Panc1 (cell line): ENCODE measurements at regions not wholly inside any gene's neighbourhood (a gene's known extent, or its start where the extent isn't known, plus 50 kb on each side); places are given as distances from the start of the nearest gene placed in this dataset.

Experiments
- ATAC-seq: fragments of 200-7000 bp; cut with Tn5 transposase; 2 replicates; pipeline ENCODE4 v1.9.1; 2020; ENCODE audit warnings: mild to moderate bottlenecking, moderate library complexity
- BruUV-seq: library from RNA; stranded (reverse); fragments of 400-500 nt; replicated peaks from 2 replicates; lab custom pipeline; 2021; lab: Mats Ljungman, UMichigan
- CTCF ChIA-PET: fragments of 300-600 bp; sonication (Branson Sonifier 250); formaldehyde crosslinking; loops from one replicate; lab custom pipeline; 2022; ENCODE audit warnings: antibody characterized with exemption; lab: Charles Lee
- POLR2A ChIA-PET: fragments of 300-600 bp; sonication (Branson Sonifier 250); formaldehyde crosslinking; loops from one replicate; lab custom pipeline; 2022; ENCODE audit warnings: antibody characterized with exemption; lab: Charles Lee
- DNase-seq: peaks from one replicate; pipeline ENCODE4 v3.0.0-alpha.2; 2010; ENCODE audit warnings: low read depth, low spot score
- H3K27ac ChIP-seq: 2 replicates; pipeline ENCODE4 v1.5.1; 2011; ENCODE audit warnings: mild to moderate bottlenecking, low read length, inconsistent platforms
- H3K27me3 ChIP-seq: fragments of 200-500 bp; sonication (Bioruptor generic); 2 replicates; pipeline ENCODE4 v1.6.0; 2014; ENCODE audit warnings: low read length, inconsistent platforms; ENCODE audit not compliant: control insufficient read depth, insufficient read depth
- H3K36me3 ChIP-seq: fragments of 200-500 bp; sonication (Bioruptor generic); 2 replicates; pipeline ENCODE4 v1.5.1; 2014; ENCODE audit warnings: inconsistent platforms, mild to moderate bottlenecking, low read length, moderate library complexity; ENCODE audit not compliant: control insufficient read depth, insufficient read depth
- H3K4me1 ChIP-seq: 2 replicates; pipeline ENCODE4 v1.5.1; 2011; ENCODE audit warnings: inconsistent platforms, mild to moderate bottlenecking, low read length, moderate library complexity; ENCODE audit not compliant: control insufficient read depth, insufficient read depth
- H3K4me3 ChIP-seq, 2 experiments: 2 replicates each; pipeline ENCODE4 v1.5.1; 2011 to 2012; ENCODE audit warnings: low read depth in 2 of 2, low read length in 2 of 2, mild to moderate bottlenecking in 2 of 2, inconsistent platforms in 1 of 2, moderate library complexity in 1 of 2
- H3K9me3 ChIP-seq: fragments of 200-500 bp; sonication (Bioruptor generic); 2 replicates; pipeline ENCODE4 v1.5.1; 2014; ENCODE audit warnings: low read depth, mild to moderate bottlenecking, inconsistent platforms, low read length, moderate library complexity; ENCODE audit not compliant: control insufficient read depth, insufficient read depth
- CTCF ChIP-seq: fragments of 450-650 bp; IDR thresholded peaks from 2 replicates; pipeline ENCODE4 v1.5.1; 2017; ENCODE audit warnings: mild to moderate bottlenecking
- POLR2AphosphoS5 ChIP-seq: IDR thresholded peaks from 2 replicates; pipeline ENCODE4 v1.6.1; 2012; ENCODE audit warnings: mild to moderate bottlenecking, low read depth, low read length, moderate library complexity
- REST ChIP-seq, 2 experiments: IDR thresholded peaks; 2 replicates each; pipeline ENCODE4 v1.6.1; 2011 to 2012; ENCODE audit warnings: low read depth in 2 of 2, control low read depth in 1 of 2, low read length in 1 of 2, mild to moderate bottlenecking in 1 of 2, moderate library complexity in 1 of 2; ENCODE audit not compliant: insufficient read depth in 1 of 2
- SIN3A ChIP-seq: IDR thresholded peaks from 2 replicates; pipeline ENCODE4 v1.6.1; 2012; ENCODE audit warnings: low read depth, mild to moderate bottlenecking, low read length, moderate library complexity, borderline replicate concordance; ENCODE audit not compliant: insufficient read depth
- TCF7L2 ChIP-seq: IDR thresholded peaks from 2 replicates; pipeline ENCODE4 v1.6.1; 2011; ENCODE audit warnings: mild to moderate bottlenecking, low read depth, low read length, inconsistent platforms
- in situ Hi-C: cut with HindIII; loops from 2 replicates; pipeline ENCODE4 v1.10.0; 2016; ENCODE audit warnings: low sequenced_read_pairs, low pct_unique_long_range_greater_than_20kb
- intact Hi-C: fragments of 100-400 bp; cut with micrococcal nuclease; formaldehyde crosslinking; loops from one replicate; pipeline ENCODE4 v1.10.0; 2022; ENCODE audit not compliant: unreplicated experiment

GRCh38 chrX:479273-479981, 92.7 kb upstream of the PPP2R3B start:
- no TSS peak for BruUV-seq
- intact Hi-C loops (no loop called here), in situ Hi-C loops (no loop called here)
- DNase-seq (no peak), ATAC-seq (no peak)
- no peaks in the 10 kb centered on the region for H3K9me3 ChIP-seq
- H3K36me3 ChIP-seq: no peaks in the 10 kb centered on the region
- no peaks in the 10 kb centered on the region for H3K4me1 ChIP-seq
- CTCF ChIA-PET: no interaction called here
- POLR2A ChIA-PET: no interaction called here
- H3K4me3 ChIP-seq: no peak overlapping the region
- H3K27ac ChIP-seq: no peak overlapping the region
- TF ChIP-seq CTCF: no peak
- no peak for TF ChIP-seq SIN3A
- TF ChIP-seq TCF7L2: no peak
- TF ChIP-seq POLR2AphosphoS5: no peak
- TF ChIP-seq REST (IDR thresholded peaks at IDR 0.05; ENCODE audit: insufficient read depth in 1 of 2, low read depth in 2 of 2, low read length in 1 of 2): no peak
- no peaks in the 10 kb centered on the region for H3K27me3 ChIP-seq

- in situ Hi-C loops (no loop called here), intact Hi-C loops (no loop called here)
- DNase-seq (no peak), ATAC-seq (no peak)
- H3K4me1 ChIP-seq: no peaks in the 10 kb centered on the region
- TF ChIP-seq CTCF (no peak), POLR2AphosphoS5 (no peak), REST (IDR thresholded peaks at IDR 0.05; ENCODE audit: insufficient read depth in 1 of 2, low read depth in 2 of 2, low read length in 1 of 2) (no peak)
- no peaks in the 10 kb centered on the region for H3K36me3 ChIP-seq
- no peak overlapping the region for H3K27ac ChIP-seq
- ChIA-PET CTCF (no interaction called here), POLR2A (no interaction called here)
- H3K4me3 ChIP-seq: no peak overlapping the region
- H3K9me3 ChIP-seq: no peaks in the 10 kb centered on the region
- BruUV-seq: no TSS peak
- H3K27me3 ChIP-seq: no peaks in the 10 kb centered on the region
These were observed 94.2 kb upstream of the PPP2R3B start for GRCh38 chrX:480861-481417.
